UCSD-AML1 (cell line): ENCODE measurements at regions not wholly inside any gene's neighbourhood (a gene's known extent, or its start where the extent isn't known, plus 50 kb on each side); places are given as distances from the start of the nearest gene placed in this dataset.
"Not testable (repeated sequence)": the region's sequence is repeated elsewhere in the genome, so short reads cannot be mapped to it uniquely, and the experiment has no call there.

ENCODE experiments used
- DNase-seq: peaks from one replicate; lab custom pipeline; 2025; ENCODE audit not compliant: unreplicated experiment; lab: John Stamatoyannopoulos, UW

GRCh38 chrX:120718969-120719368 lies 89.1 kb upstream of the C1GALT1C1 start:
- no peak for DNase-seq

- not testable (repeated sequence) for DNase-seq
These were observed 72.5 kb upstream of the C1GALT1C1 start for GRCh38 chrX:120702337-120702736.

- no peak for DNase-seq
These were observed 67.2 kb upstream of the C1GALT1C1 start for GRCh38 chrX:120697053-120697452.

- DNase-seq: no peak
These were observed 62.5 kb upstream of the C1GALT1C1 start for GRCh38 chrX:120692319-120692718.

GRCh38 chrX:120690941-120691340 lies 61.1 kb upstream of the C1GALT1C1 start:
- no peak for DNase-seq

GRCh38 chrX:120690344-120690743 lies 60.5 kb upstream of the C1GALT1C1 start:
- DNase-seq: no peak

GRCh38 chrX:120680090-120680489 lies 50.2 kb upstream of the C1GALT1C1 start:
- no peak for DNase-seq
